ENCODE measurements at regions not wholly inside any gene's neighbourhood (a gene's known extent, or its start where the extent isn't known, plus 50 kb on each side); places are given as distances from the start of the nearest gene placed in this dataset.
A peak's percentile ranks its signal among the peaks of the same experiment; 100 is the strongest.

DNA sequence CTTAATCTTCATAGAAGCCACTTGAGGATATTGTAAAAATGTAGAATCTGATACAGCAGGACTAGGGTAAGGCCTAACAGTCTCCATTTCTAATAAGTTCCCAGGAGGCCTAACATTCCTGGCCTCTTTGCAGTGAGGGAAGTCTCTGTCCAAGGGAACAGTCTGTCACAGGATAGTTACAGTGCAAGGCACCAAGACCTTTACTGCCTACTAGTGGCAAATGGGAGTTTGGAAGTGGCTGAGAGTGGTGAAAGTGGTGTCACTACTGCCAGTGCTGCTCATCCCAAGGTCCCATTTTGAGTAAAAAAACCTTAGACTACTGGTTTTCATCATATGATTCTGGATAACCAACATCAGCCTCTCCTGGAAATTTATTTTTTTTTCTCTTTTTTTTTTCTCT, 619.5 kb upstream of the SEMA3D start:
- H3K79me2 ChIP-seq (ENCODE audit: control insufficient read depth, insufficient read depth, low read length), result no peaks in the 10 kb centered on the region
- no peaks in the 10 kb centered on the region for H3K9me3 ChIP-seq (ENCODE audit: control insufficient read depth, low read depth, low read length)
- no peak overlapping the region for H2AFZ ChIP-seq (ENCODE audit: control insufficient read depth, low read length)
- no peak overlapping the region for H3K4me3 ChIP-seq (ENCODE audit: control insufficient read depth in 2 of 3, extremely low read depth in 1 of 3, insufficient read depth in 2 of 3, low read depth in 1 of 3, low read length in 3 of 3)
- no peaks in the 10 kb centered on the region for H3K36me3 ChIP-seq (ENCODE audit: control insufficient read depth in 2 of 2, extremely low read depth in 1 of 2, insufficient read depth in 2 of 2, low read length in 2 of 2)
- H4K20me1 ChIP-seq (ENCODE audit: control insufficient read depth, extremely low read depth, insufficient read depth, low read length), result no peaks in the 10 kb centered on the region
- no peak overlapping the region for H3K27ac ChIP-seq (ENCODE audit: control insufficient read depth, insufficient read depth, low read length)
- FAIRE-seq (no peak), DNase-seq (ENCODE audit: low read depth, low spot score) (no peak)
- no peaks in the 10 kb centered on the region for H3K4me1 ChIP-seq (ENCODE audit: control insufficient read depth, extremely low read depth, insufficient read depth, low read length)
- dilution Hi-C loops (cut with MboI; ENCODE audit: extremely low pct_ligation_motif_present, low sequenced_read_pairs), result no loop called here
- H3K4me2 ChIP-seq (ENCODE audit: control insufficient read depth, extremely low read depth, insufficient read depth, low read depth, low read length), result no peak overlapping the region
- TF ChIP-seq, protein P1, sequence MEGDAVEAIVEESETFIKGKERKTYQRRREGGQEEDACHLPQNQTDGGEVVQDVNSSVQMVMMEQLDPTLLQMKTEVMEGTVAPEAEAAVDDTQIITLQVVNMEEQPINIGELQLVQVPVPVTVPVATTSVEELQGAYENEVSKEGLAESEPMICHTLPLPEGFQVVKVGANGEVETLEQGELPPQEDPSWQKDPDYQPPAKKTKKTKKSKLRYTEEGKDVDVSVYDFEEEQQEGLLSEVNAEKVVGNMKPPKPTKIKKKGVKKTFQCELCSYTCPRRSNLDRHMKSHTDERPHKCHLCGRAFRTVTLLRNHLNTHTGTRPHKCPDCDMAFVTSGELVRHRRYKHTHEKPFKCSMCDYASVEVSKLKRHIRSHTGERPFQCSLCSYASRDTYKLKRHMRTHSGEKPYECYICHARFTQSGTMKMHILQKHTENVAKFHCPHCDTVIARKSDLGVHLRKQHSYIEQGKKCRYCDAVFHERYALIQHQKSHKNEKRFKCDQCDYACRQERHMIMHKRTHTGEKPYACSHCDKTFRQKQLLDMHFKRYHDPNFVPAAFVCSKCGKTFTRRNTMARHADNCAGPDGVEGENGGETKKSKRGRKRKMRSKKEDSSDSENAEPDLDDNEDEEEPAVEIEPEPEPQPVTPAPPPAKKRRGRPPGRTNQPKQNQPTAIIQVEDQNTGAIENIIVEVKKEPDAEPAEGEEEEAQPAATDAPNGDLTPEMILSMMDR (optimal IDR thresholded peaks at IDR 0.05 in 1 of 3, IDR thresholded peaks at IDR 0.05 in 1 of 3, conservative IDR thresholded peaks at IDR 0.05 in 1 of 3; ENCODE audit: extremely low read depth in 1 of 3, insufficient read depth in 2 of 3, low read length in 3 of 3), result peak; percentile 7 to 37 (median 8)
- no peak for TF ChIP-seq EZH2 (IDR thresholded peaks at IDR 0.05; ENCODE audit: low read length)
- no peaks in the 10 kb centered on the region for H3K27me3 ChIP-seq (ENCODE audit: control insufficient read depth, extremely low read depth, insufficient read depth, low read length)
- H3K9me1 ChIP-seq (ENCODE audit: control insufficient read depth, extremely low read depth, insufficient read depth, low read length), result no peaks in the 10 kb centered on the region
- no peak overlapping the region for H3K9ac ChIP-seq (ENCODE audit: control insufficient read depth, extremely low read depth, insufficient read depth, low read length)

DNA sequence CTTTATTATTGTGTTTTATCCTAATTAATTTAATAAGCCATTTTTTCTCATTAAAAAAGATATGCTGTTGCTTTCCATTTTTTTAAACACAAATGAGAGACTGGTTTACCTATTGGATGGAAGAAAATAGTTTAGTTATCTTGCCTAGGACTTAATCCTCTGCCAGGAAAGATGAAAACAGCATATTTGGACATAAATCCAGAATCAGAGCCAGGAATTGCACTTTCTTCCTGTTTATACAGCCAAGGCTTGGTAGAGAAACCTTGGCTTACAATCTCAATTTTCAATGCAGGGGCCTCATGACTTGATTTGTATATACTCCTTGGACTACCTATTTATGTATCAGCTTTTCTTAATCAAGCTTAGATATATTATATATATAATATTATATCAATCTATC, 618.8 kb upstream of the SEMA3D start:
- H3K4me3 ChIP-seq (ENCODE audit: control insufficient read depth in 2 of 3, extremely low read depth in 1 of 3, insufficient read depth in 2 of 3, low read depth in 1 of 3, low read length in 3 of 3), result no peak overlapping the region
- no peaks in the 10 kb centered on the region for H3K27me3 ChIP-seq (ENCODE audit: control insufficient read depth, extremely low read depth, insufficient read depth, low read length)
- no peaks in the 10 kb centered on the region for H4K20me1 ChIP-seq (ENCODE audit: control insufficient read depth, extremely low read depth, insufficient read depth, low read length)
- H3K36me3 ChIP-seq (ENCODE audit: control insufficient read depth in 2 of 2, extremely low read depth in 1 of 2, insufficient read depth in 2 of 2, low read length in 2 of 2), result no peaks in the 10 kb centered on the region
- no peaks in the 10 kb centered on the region for H3K9me1 ChIP-seq (ENCODE audit: control insufficient read depth, extremely low read depth, insufficient read depth, low read length)
- DNase-seq (ENCODE audit: low read depth, low spot score), result no peak
- no peak overlapping the region for H3K9ac ChIP-seq (ENCODE audit: control insufficient read depth, extremely low read depth, insufficient read depth, low read length)
- H3K4me2 ChIP-seq (ENCODE audit: control insufficient read depth, extremely low read depth, insufficient read depth, low read depth, low read length), result no peak overlapping the region
- dilution Hi-C loops (cut with MboI; ENCODE audit: extremely low pct_ligation_motif_present, low sequenced_read_pairs), result no loop called here
- H3K27ac ChIP-seq (ENCODE audit: control insufficient read depth, insufficient read depth, low read length), result no peak overlapping the region
- H2AFZ ChIP-seq (ENCODE audit: control insufficient read depth, low read length), result no peak overlapping the region
- TF ChIP-seq, protein P1 (optimal IDR thresholded peaks at IDR 0.05 in 1 of 3, IDR thresholded peaks at IDR 0.05 in 1 of 3, conservative IDR thresholded peaks at IDR 0.05 in 1 of 3; ENCODE audit: extremely low read depth in 1 of 3, insufficient read depth in 2 of 3, low read length in 3 of 3), result no peak
- TF ChIP-seq EZH2 (IDR thresholded peaks at IDR 0.05; ENCODE audit: low read length), result no peak
- FAIRE-seq, result no peak
- no peaks in the 10 kb centered on the region for H3K9me3 ChIP-seq (ENCODE audit: control insufficient read depth, low read depth, low read length)
- no peaks in the 10 kb centered on the region for H3K79me2 ChIP-seq (ENCODE audit: control insufficient read depth, insufficient read depth, low read length)
- no peaks in the 10 kb centered on the region for H3K4me1 ChIP-seq (ENCODE audit: control insufficient read depth, extremely low read depth, insufficient read depth, low read length)

Data from keratinocyte (primary cell).